Smooth muscle cell (in vitro differentiated cells): ENCODE measurements at regions not wholly inside any gene's neighbourhood (a gene's known extent, or its start where the extent isn't known, plus 50 kb on each side); places are given as distances from the start of the nearest gene placed in this dataset.

Experiments used
- DNase-seq: peaks from one replicate; lab custom pipeline; 2025; ENCODE audit not compliant: unreplicated experiment; lab: John Stamatoyannopoulos, UW
- H2AFZ ChIP-seq: fragments of 200-600 bp; sonication (generic); 2 replicates; pipeline ENCODE4 v1.6.0; 2016; ENCODE audit warnings: antibody characterized with exemption, low read depth, mild to moderate bottlenecking
- H3F3A ChIP-seq: fragments of 200-600 bp; sonication (generic); 2 replicates; pipeline ENCODE4 v1.6.0; 2017; ENCODE audit warnings: antibody characterized with exemption, low read depth
- H3K27ac ChIP-seq: fragments of 200-600 bp; sonication (generic); 2 replicates; pipeline ENCODE4 v1.5.1; 2016; ENCODE audit warnings: low read depth, mild to moderate bottlenecking
- H3K27me3 ChIP-seq: fragments of 200-600 bp; sonication (generic); 2 replicates; pipeline ENCODE4 v1.6.1; 2016; ENCODE audit warnings: low read depth, mild to moderate bottlenecking
- H3K36me3 ChIP-seq: fragments of 200-600 bp; sonication (generic); 2 replicates; pipeline ENCODE4 v1.5.1; 2016; ENCODE audit warnings: low read depth
- H3K4me1 ChIP-seq: fragments of 200-600 bp; sonication (generic); 2 replicates; pipeline ENCODE4 v1.5.1; 2016; ENCODE audit warnings: low read depth
- H3K4me2 ChIP-seq: fragments of 200-600 bp; sonication (generic); 2 replicates; pipeline ENCODE4 v1.6.0; 2016; ENCODE audit warnings: mild to moderate bottlenecking
- H3K4me3 ChIP-seq: fragments of 200-600 bp; sonication (generic); 2 replicates; pipeline ENCODE4 v1.5.1; 2016; ENCODE audit warnings: mild to moderate bottlenecking
- H3K79me2 ChIP-seq: fragments of 200-600 bp; sonication (generic); 2 replicates; pipeline ENCODE4 v1.6.0; 2016; ENCODE audit warnings: low read depth, mild to moderate bottlenecking
- H3K9ac ChIP-seq: fragments of 200-600 bp; sonication (generic); 2 replicates; pipeline ENCODE4 v1.6.0; 2016; ENCODE audit warnings: low read depth
- H3K9me3 ChIP-seq: fragments of 200-600 bp; sonication (generic); replicated peaks from 2 replicates; pipeline ENCODE4 v1.5.1; 2016; ENCODE audit warnings: low read depth
- H4K20me1 ChIP-seq: fragments of 200-600 bp; sonication (generic); 2 replicates; pipeline ENCODE4 v1.6.0; 2016; ENCODE audit warnings: low read depth
- WGBS: methylation state at CpG from one replicate; pipeline ENCODE4 v1.1.7; 2016; ENCODE audit warnings: low lambda C conversion rate; 5-methylcytosine and 5-hydroxymethylcytosine counted together
- TF ChIP-seq, protein P1 (sequence below): fragments of 200-600 bp; sonication (generic); IDR thresholded peaks from 2 replicates; pipeline ENCODE4 v1.5.1; 2017; ENCODE audit warnings: borderline replicate concordance, mild to moderate bottlenecking, antibody characterized with exemption; ENCODE audit not compliant: insufficient read depth, poor library complexity, severe bottlenecking

DNA sequence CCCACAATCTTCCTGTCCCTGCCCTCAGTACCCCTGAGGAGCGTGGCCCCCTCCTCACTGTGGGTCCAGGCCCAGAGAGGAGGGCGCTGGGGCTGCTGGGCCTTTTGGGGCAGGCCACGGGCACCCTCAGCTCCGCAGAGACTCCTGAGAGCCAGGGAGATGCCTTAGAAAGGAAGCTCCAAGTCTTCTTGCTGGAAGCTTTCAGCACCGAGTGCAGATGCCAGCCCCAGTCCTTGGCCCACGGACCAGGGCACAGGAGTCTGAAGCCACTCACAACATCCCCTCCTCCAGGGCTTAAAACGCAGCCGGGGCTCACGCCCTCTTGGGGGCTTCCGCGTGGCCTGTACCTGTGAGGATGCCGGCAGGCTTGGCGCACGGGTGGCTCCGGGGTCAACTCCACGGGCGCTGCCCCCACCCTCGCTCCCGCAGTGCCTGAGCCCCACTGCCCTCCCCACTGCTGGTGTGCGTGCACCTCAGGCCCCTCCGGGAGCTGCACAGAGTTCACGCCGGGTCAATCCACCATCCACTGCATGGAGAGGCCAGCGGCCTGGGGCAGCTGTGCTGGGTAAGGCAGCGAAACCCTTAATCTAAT, 72.1 kb upstream of the CTDP1 start:
- Histone ChIP-seq H3K9ac (no peak overlapping the region), H3K4me1 (no peaks in the 10 kb centered on the region), H3F3A (no peaks in the 10 kb centered on the region), H3K4me2 (no peak overlapping the region), H3K27me3 (no peaks in the 10 kb centered on the region), H3K27ac (no peak overlapping the region), H3K79me2 (no peaks in the 10 kb centered on the region), H3K9me3 (no peaks in the 10 kb centered on the region), H4K20me1 (no peaks in the 10 kb centered on the region), H3K36me3 (no peaks in the 10 kb centered on the region), H2AFZ (no peak overlapping the region), H3K4me3 (no peak overlapping the region)
- no peak for DNase-seq
- TF ChIP-seq, protein P1, sequence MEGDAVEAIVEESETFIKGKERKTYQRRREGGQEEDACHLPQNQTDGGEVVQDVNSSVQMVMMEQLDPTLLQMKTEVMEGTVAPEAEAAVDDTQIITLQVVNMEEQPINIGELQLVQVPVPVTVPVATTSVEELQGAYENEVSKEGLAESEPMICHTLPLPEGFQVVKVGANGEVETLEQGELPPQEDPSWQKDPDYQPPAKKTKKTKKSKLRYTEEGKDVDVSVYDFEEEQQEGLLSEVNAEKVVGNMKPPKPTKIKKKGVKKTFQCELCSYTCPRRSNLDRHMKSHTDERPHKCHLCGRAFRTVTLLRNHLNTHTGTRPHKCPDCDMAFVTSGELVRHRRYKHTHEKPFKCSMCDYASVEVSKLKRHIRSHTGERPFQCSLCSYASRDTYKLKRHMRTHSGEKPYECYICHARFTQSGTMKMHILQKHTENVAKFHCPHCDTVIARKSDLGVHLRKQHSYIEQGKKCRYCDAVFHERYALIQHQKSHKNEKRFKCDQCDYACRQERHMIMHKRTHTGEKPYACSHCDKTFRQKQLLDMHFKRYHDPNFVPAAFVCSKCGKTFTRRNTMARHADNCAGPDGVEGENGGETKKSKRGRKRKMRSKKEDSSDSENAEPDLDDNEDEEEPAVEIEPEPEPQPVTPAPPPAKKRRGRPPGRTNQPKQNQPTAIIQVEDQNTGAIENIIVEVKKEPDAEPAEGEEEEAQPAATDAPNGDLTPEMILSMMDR, result no peak
- 92% methylated on average over 25 of the region's 25 CpGs for WGBS

DNA sequence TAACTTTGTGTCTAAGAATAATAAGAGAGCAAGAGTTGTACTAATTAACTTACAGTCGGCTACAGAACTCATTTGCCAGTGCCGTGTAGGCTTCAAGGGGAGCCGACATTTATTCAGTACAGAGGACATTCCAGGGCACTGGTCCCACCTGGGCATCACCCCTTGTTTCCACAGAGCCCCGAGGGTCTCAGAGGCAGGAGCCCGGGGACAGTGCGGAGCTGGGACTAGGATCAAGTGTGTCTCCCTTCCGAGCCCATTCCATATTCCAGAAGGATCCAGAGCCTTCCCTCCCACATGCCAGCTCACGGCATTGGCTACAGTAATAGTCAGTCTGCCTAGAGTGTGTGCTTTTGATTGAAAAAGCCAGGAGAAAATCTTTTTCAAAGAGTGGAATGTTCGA, 71.5 kb upstream of the CTDP1 start:
- TF ChIP-seq, protein P1, result no peak
- Histone ChIP-seq H3K27me3 (no peaks in the 10 kb centered on the region), H3K9me3 (no peaks in the 10 kb centered on the region), H3K4me1 (no peaks in the 10 kb centered on the region), H4K20me1 (no peaks in the 10 kb centered on the region), H3K4me3 (no peak overlapping the region), H3K4me2 (no peak overlapping the region), H3F3A (no peaks in the 10 kb centered on the region), H3K9ac (no peak overlapping the region), H3K36me3 (no peaks in the 10 kb centered on the region), H2AFZ (no peak overlapping the region), H3K27ac (no peak overlapping the region), H3K79me2 (no peaks in the 10 kb centered on the region)
- no peak for DNase-seq
- 92% methylated on average over 9 of the region's 9 CpGs for WGBS

DNA sequence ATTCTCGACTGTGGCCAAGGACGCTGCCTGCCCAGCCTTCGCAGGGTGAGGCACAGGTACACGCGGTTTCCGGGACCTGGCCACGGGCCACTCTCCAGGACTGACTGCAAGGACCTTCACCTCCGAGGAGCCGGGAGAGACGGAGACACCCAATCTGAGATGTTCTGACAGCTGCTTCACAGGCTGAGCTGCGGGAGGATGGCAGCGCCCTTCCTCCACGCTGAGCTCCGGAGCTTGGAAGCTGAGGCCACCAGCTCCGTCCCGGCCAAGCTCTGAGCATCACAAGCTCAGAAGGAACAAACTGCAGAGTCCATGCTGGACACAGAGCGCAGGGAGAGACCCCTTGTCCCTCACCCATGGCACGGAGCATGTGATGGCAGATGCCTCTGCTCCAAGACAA, 71.1 kb upstream of the CTDP1 start:
- Histone ChIP-seq H3K4me1 (no peaks in the 10 kb centered on the region), H3K4me3 (no peak overlapping the region), H3K27me3 (no peaks in the 10 kb centered on the region), H3K27ac (no peak overlapping the region), H3K4me2 (no peak overlapping the region), H3F3A (no peaks in the 10 kb centered on the region), H3K9me3 (no peaks in the 10 kb centered on the region), H2AFZ (no peak overlapping the region), H4K20me1 (no peaks in the 10 kb centered on the region), H3K79me2 (no peaks in the 10 kb centered on the region), H3K9ac (no peak overlapping the region), H3K36me3 (no peaks in the 10 kb centered on the region)
- TF ChIP-seq, protein P1, result no peak
- WGBS, result 92% methylated on average over 18 of the region's 18 CpGs
- DNase-seq, result no peak

DNA sequence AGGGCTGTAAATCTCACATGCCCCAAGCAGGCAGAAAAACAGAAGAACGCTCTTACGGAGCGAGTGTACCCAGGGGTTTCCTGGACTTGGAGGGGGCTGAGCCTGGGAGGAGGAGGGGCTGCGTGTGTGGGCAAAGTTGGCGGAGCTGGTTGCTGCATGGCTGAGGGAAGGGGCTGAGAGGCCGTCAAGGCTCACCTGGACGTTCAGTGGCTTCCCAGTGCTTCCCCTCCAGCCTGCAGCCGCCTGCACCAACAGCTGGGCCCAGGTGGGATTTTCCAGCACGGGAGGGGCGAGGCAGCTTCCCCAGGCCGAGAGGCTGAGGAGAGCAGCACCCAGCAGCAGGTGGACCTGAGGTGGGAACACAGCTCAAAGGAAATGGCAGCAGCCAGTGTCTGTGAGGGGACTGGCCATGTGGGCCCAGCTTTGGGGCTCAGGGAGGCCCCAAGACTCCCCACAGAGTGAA, 70.6 kb upstream of the CTDP1 start:
- Histone ChIP-seq H4K20me1 (no peaks in the 10 kb centered on the region), H3K27ac (no peak overlapping the region), H3K4me3 (no peak overlapping the region), H3K4me2 (no peak overlapping the region), H3K79me2 (no peaks in the 10 kb centered on the region), H3K9ac (no peak overlapping the region), H3F3A (no peaks in the 10 kb centered on the region), H3K9me3 (no peaks in the 10 kb centered on the region), H3K27me3 (no peaks in the 10 kb centered on the region), H3K36me3 (no peaks in the 10 kb centered on the region), H3K4me1 (no peaks in the 10 kb centered on the region), H2AFZ (no peak overlapping the region)
- TF ChIP-seq, protein P1, result no peak
- 92% methylated on average over 11 of the region's 11 CpGs for WGBS
- DNase-seq, result no peak
